NB4 (cell line): ENCODE measurements at regions not wholly inside any gene's neighbourhood (a gene's known extent, or its start where the extent isn't known, plus 50 kb on each side); places are given as distances from the start of the nearest gene placed in this dataset.

Source experiments
- DNase-seq: peaks from one replicate; pipeline ENCODE4 v3.0.0; 2010; ENCODE audit warnings: low read depth
- H3K4me3 ChIP-seq: one replicate; pipeline ENCODE4 v1.5.1; 2011; ENCODE audit warnings: mild to moderate bottlenecking, low read depth, low read length, moderate library complexity
- CTCF ChIP-seq: IDR thresholded peaks from one replicate; pipeline ENCODE4 v1.5.1; 2012; ENCODE audit warnings: low read depth, low read length
- MAX ChIP-seq: IDR thresholded peaks from 2 replicates; pipeline ENCODE4 v1.6.1; 2011; ENCODE audit warnings: low read depth, low read length
- MYC ChIP-seq: IDR thresholded peaks from 2 replicates; pipeline ENCODE4 v1.6.1; 2011; ENCODE audit warnings: low read depth, low read length
- POLR2A ChIP-seq: IDR thresholded peaks from 2 replicates; pipeline ENCODE4 v1.6.1; 2011; ENCODE audit warnings: mild to moderate bottlenecking; ENCODE audit not compliant: insufficient read length; ENCODE audit errors: extremely low read depth

GRCh38 chr18:29164993-29165599 lies 988.2 kb upstream of the CDH2 start:
- H3K4me3 ChIP-seq, result no peak overlapping the region
- TF ChIP-seq CTCF (no peak), MYC (no peak), POLR2A (no peak), MAX (no peak)
- no peak for DNase-seq

- no peak for TF ChIP-seq MYC
- TF ChIP-seq MAX, result no peak
- no peak for TF ChIP-seq POLR2A
- no peak for TF ChIP-seq CTCF
- no peak overlapping the region for H3K4me3 ChIP-seq
- no peak for DNase-seq
Measured at GRCh38 chr18:29164020-29164706, 987.2 kb upstream of the CDH2 start.

- H3K4me3 ChIP-seq, result no peak overlapping the region
- TF ChIP-seq POLR2A (no peak), CTCF (no peak), MAX (no peak), MYC (no peak)
- DNase-seq, result no peak
Measured at GRCh38 chr18:29163596-29163995, 986.7 kb upstream of the CDH2 start.

- TF ChIP-seq CTCF (no peak), MAX (no peak), POLR2A (no peak), MYC (no peak)
- no peak for DNase-seq
- H3K4me3 ChIP-seq, result no peak overlapping the region
Measured at GRCh38 chr18:29161429-29161828, 984.5 kb upstream of the CDH2 start.

GRCh38 chr18:29160170-29160569 lies 983.2 kb upstream of the CDH2 start:
- DNase-seq, result no peak
- TF ChIP-seq MYC (no peak), POLR2A (no peak), MAX (no peak), CTCF (no peak)
- H3K4me3 ChIP-seq, result no peak overlapping the region
